ENCODE measurements at regions not wholly inside any gene's neighbourhood (a gene's known extent, or its start where the extent isn't known, plus 50 kb on each side); places are given as distances from the start of the nearest gene placed in this dataset.

DNA sequence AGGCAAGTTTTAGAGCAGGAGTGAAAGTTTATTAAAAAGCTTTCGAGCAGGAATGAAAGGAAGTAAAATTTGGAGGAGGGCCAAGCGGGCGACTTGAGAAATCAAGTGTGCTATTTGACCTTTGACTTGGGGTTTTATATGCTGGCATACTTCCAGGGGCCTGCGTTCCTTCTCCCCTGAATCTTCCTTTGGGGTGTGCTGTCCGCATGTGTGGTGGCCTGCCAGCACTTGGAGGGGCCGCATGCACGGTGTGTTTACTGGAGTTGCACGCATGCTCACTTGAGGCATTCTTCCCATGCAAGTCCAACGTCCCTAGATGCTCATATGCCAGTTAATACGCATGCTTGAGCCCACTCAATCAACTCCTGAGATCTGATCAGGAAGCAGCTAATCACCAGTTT lies 78.3 kb upstream of the MAP4K4 start:
- TF ChIP-seq, protein P1, sequence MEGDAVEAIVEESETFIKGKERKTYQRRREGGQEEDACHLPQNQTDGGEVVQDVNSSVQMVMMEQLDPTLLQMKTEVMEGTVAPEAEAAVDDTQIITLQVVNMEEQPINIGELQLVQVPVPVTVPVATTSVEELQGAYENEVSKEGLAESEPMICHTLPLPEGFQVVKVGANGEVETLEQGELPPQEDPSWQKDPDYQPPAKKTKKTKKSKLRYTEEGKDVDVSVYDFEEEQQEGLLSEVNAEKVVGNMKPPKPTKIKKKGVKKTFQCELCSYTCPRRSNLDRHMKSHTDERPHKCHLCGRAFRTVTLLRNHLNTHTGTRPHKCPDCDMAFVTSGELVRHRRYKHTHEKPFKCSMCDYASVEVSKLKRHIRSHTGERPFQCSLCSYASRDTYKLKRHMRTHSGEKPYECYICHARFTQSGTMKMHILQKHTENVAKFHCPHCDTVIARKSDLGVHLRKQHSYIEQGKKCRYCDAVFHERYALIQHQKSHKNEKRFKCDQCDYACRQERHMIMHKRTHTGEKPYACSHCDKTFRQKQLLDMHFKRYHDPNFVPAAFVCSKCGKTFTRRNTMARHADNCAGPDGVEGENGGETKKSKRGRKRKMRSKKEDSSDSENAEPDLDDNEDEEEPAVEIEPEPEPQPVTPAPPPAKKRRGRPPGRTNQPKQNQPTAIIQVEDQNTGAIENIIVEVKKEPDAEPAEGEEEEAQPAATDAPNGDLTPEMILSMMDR (IDR thresholded peaks at IDR 0.05) = no peak
- TF ChIP-seq POLR2A (IDR thresholded peaks at IDR 0.05) = no peak
- no peak for ATAC-seq
- Histone ChIP-seq H3K4me3 (peak overlapping the region in 3 of 12 donors; percentile 13 to 24 (median 15)), H3K9me3 (no peaks in the 10 kb centered on the region), H3K36me3 (no peaks in the 10 kb centered on the region), H3K27me3 (peaks cover 0 to 14% (median 0%) of the 10 kb centered on the region in 9 donors), H3K4me1 (peaks cover 0 to 27% (median 0%) of the 10 kb centered on the region in 12 donors), H3K27ac (no peak overlapping the region)
- peak in 4 of 5 donors; percentile 31 to 58 (median 32) for DNase-seq
- intact Hi-C loops (cut with DNase I) = no loop called here
- WGBS, 4 donors = 42 to 50% (median 46%) methylated on average over 10 of the region's 10 CpGs

DNA sequence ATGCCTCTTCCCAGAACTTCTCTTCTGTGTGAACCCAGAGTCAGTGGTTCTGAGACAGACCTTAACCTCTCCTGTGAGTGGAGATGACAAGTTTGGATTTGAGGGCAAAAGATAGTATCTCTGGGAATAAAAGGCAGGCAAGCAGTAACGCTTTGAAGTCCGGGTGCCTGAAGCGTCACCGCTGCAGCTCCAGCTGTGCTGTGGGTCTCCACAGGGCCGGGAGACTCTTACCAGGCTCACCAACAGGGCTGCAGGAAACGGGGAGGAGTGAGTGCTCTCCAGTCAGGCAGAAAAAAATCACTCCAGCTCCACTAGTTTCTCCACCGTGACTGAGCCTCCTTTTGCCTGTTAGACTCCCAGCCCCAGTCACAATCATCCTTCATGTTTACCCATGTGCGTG lies 79.7 kb upstream of the MAP4K4 start:
- H3K27me3 ChIP-seq = peaks cover 0 to 18% (median 0%) of the 10 kb centered on the region in 9 donors
- ATAC-seq (no peak), DNase-seq (no peak)
- WGBS, 4 donors = 89 to 94% (median 92%) methylated on average over 8 of the region's 8 CpGs
- H3K4me1 ChIP-seq = peaks cover 0 to 18% (median 0%) of the 10 kb centered on the region in 12 donors
- intact Hi-C loops (cut with DNase I) = no loop called here
- H3K27ac ChIP-seq = no peak overlapping the region
- no peak for TF ChIP-seq POLR2A (IDR thresholded peaks at IDR 0.05)
- TF ChIP-seq, protein P1 (IDR thresholded peaks at IDR 0.05) = no peak
- H3K9me3 ChIP-seq = no peaks in the 10 kb centered on the region
- no peak overlapping the region for H3K4me3 ChIP-seq
- H3K36me3 ChIP-seq = no peaks in the 10 kb centered on the region

DNA sequence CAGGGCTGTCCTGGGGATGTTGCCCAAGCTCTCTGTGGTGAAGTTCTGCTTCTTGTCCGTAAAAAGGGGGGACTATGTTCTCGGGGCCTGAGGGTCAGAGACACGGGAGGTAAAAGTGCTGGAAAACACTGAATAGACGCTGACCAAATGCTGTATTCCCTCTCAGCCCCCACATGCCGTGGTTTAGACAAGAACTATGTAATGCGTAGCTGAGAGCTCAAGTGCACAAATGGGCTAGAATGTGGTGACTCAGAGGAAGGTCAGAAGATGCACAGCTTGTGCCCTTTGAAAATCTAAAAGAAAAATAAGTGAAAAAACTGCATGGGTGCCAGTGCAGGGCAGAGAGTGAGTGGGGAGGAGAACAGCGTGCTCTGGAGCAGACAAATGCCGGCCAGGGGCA lies 80.3 kb upstream of the MAP4K4 start:
- DNase-seq (no peak), ATAC-seq (no peak)
- H3K4me1 ChIP-seq = peaks cover 0 to 14% (median 0%) of the 10 kb centered on the region in 12 donors
- 89 to 96% (median 90%) methylated on average over 8 of the region's 8 CpGs for WGBS, 4 donors
- H3K27ac ChIP-seq = no peak overlapping the region
- intact Hi-C loops (cut with DNase I) = no loop called here
- no peaks in the 10 kb centered on the region for H3K36me3 ChIP-seq
- no peak overlapping the region for H3K4me3 ChIP-seq
- no peaks in the 10 kb centered on the region for H3K9me3 ChIP-seq
- TF ChIP-seq, protein P1 (IDR thresholded peaks at IDR 0.05) = no peak
- no peak for TF ChIP-seq POLR2A (IDR thresholded peaks at IDR 0.05)
- peaks cover 0 to 18% (median 0%) of the 10 kb centered on the region in 9 donors for H3K27me3 ChIP-seq

DNA sequence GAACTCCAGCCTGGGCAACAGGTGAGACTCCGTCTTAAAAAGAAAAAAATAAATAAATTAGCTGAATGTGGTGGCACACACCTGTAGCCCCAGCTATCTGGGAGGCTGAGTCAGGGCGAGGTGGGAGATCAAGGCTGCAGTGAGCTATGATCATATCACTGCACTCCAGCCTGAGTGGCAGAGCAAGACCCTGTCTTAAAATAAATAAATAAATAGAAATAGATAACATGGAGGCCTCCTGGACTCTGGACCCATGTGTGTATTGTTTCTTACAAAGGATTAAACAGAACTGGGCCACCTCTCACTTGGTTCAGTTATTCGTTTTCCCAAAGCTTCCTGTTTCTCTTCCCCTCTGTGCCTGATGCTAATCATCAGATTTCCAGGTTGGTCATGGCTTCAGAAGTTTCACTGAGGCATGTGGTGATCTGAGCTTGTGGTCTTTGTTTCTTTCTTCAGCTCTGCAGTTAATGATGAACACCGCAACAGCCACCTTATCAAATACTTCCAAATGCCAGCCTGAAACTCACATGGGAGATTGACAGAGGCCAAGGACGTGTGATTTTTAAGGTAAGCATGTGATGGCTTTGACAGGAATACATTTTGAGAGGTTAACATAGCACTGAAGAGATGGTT lies 83.3 kb upstream of the MAP4K4 start:
- Histone ChIP-seq H3K36me3 (no peaks in the 10 kb centered on the region), H3K27me3 (peaks cover 0 to 19% (median 0%) of the 10 kb centered on the region in 9 donors), H3K4me3 (no peak overlapping the region), H3K9me3 (no peaks in the 10 kb centered on the region), H3K27ac (no peak overlapping the region), H3K4me1 (peaks cover 0 to 14% (median 0%) of the 10 kb centered on the region in 12 donors)
- intact Hi-C loops (cut with DNase I) = no loop called here
- 72 to 81% (median 78%) methylated on average over 5 of the region's 5 CpGs for WGBS, 4 donors
- ATAC-seq = no peak
- DNase-seq = no peak
- TF ChIP-seq, protein P1 (IDR thresholded peaks at IDR 0.05) = no peak
- TF ChIP-seq POLR2A (IDR thresholded peaks at IDR 0.05) = no peak
